Activated naive CD4-positive, alpha-beta T cell treated with anti-CD3 and anti-CD28 coated beads, Interleukin-2, amount 10 ng/mL, durations not matched to agents 7 days and 5 days (primary cell): ENCODE measurements at regions not wholly inside any gene's neighbourhood (a gene's known extent, or its start where the extent isn't known, plus 50 kb on each side); places are given as distances from the start of the nearest gene placed in this dataset.
"Not testable (repeated sequence)": the region's sequence is repeated elsewhere in the genome, so short reads cannot be mapped to it uniquely, and the experiment has no call there.

Source experiments
- CTCF ChIA-PET: fragments of 350-600 bp; sonication (Branson Sonifier 250); formaldehyde crosslinking; loops from one replicate; lab custom pipeline; 2021; ENCODE audit warnings: antibody characterized with exemption; lab: Charles Lee
- DNase-seq: peaks from one replicate; pipeline ENCODE4 v3.0.0-alpha.2; 2020
- H3K27ac Mint-ChIP-seq: one replicate; pipeline ENCODE4 v1.8.0; 2021; ENCODE audit warnings: mild to moderate bottlenecking, moderate library complexity, mixed read lengths
- H3K27me3 Mint-ChIP-seq: one replicate; pipeline ENCODE4 v1.8.0; 2021; ENCODE audit warnings: mild to moderate bottlenecking, mixed read lengths
- H3K36me3 Mint-ChIP-seq: one replicate; pipeline ENCODE4 v1.8.0; 2021; ENCODE audit warnings: mixed read lengths
- H3K4me1 Mint-ChIP-seq: one replicate; pipeline ENCODE4 v1.8.0; 2021; ENCODE audit warnings: mixed read lengths
- H3K4me3 Mint-ChIP-seq: one replicate; pipeline ENCODE4 v1.8.0; 2021; ENCODE audit warnings: mild to moderate bottlenecking, moderate library complexity, mixed read lengths
- H3K9me3 Mint-ChIP-seq: one replicate; pipeline ENCODE4 v1.8.0; 2021; ENCODE audit warnings: mixed read lengths

- H3K4me1 Mint-ChIP-seq, result no peaks in the 10 kb centered on the region
- CTCF ChIA-PET, result no interaction called here
- H3K27me3 Mint-ChIP-seq, result no peaks in the 10 kb centered on the region
- DNase-seq, result no peak
- H3K4me3 Mint-ChIP-seq, result no peak overlapping the region
- no peaks in the 10 kb centered on the region for H3K36me3 Mint-ChIP-seq
- H3K27ac Mint-ChIP-seq, result no peak overlapping the region
- no peaks in the 10 kb centered on the region for H3K9me3 Mint-ChIP-seq
These were observed 145.3 kb upstream of the SLC35G4 start for GRCh38 chr18:11464129-11464528.

GRCh38 chr18:11458447-11458846, 150.9 kb upstream of the SLC35G4 start:
- Mint-ChIP-seq H3K27ac (no peak overlapping the region), H3K36me3 (no peaks in the 10 kb centered on the region), H3K27me3 (no peaks in the 10 kb centered on the region), H3K4me3 (no peak overlapping the region), H3K4me1 (no peaks in the 10 kb centered on the region), H3K9me3 (peaks cover 2% of the 10 kb centered on the region)
- DNase-seq, result no peak
- CTCF ChIA-PET, result no interaction called here

GRCh38 chr18:11457853-11458252, 151.5 kb upstream of the SLC35G4 start:
- CTCF ChIA-PET, H3K4me3 Mint-ChIP-seq, H3K27ac Mint-ChIP-seq, H3K27me3 Mint-ChIP-seq, H3K4me1 Mint-ChIP-seq, DNase-seq, H3K36me3 Mint-ChIP-seq, H3K9me3 Mint-ChIP-seq: not testable (repeated sequence)

GRCh38 chr18:11454040-11454439, 155.4 kb upstream of the SLC35G4 start:
- H3K4me3 Mint-ChIP-seq, result no peak overlapping the region
- no peaks in the 10 kb centered on the region for H3K4me1 Mint-ChIP-seq
- CTCF ChIA-PET, result no interaction called here
- no peaks in the 10 kb centered on the region for H3K27me3 Mint-ChIP-seq
- no peaks in the 10 kb centered on the region for H3K36me3 Mint-ChIP-seq
- no peak overlapping the region for H3K27ac Mint-ChIP-seq
- H3K9me3 Mint-ChIP-seq, result peaks cover 2% of the 10 kb centered on the region
- no peak for DNase-seq

GRCh38 chr18:11444169-11444568, 165.2 kb upstream of the SLC35G4 start:
- H3K4me1 Mint-ChIP-seq, H3K27ac Mint-ChIP-seq, DNase-seq, H3K4me3 Mint-ChIP-seq, H3K9me3 Mint-ChIP-seq, H3K27me3 Mint-ChIP-seq, CTCF ChIA-PET, H3K36me3 Mint-ChIP-seq: not testable (repeated sequence)

- H3K4me1 Mint-ChIP-seq, result no peaks in the 10 kb centered on the region
- DNase-seq, result no peak
- CTCF ChIA-PET, result no interaction called here
These were observed 172.3 kb upstream of the SLC35G4 start for GRCh38 chr18:11437046-11437445.

GRCh38 chr18:11432360-11432811, 177.0 kb upstream of the SLC35G4 start:
- Mint-ChIP-seq H3K4me3 (no peak overlapping the region), H3K27me3 (no peaks in the 10 kb centered on the region), H3K9me3 (peaks cover 4% of the 10 kb centered on the region), H3K4me1 (no peaks in the 10 kb centered on the region), H3K36me3 (no peaks in the 10 kb centered on the region), H3K27ac (no peak overlapping the region)
- CTCF ChIA-PET, result no interaction called here
- no peak for DNase-seq

More at GRCh38 chr18:11437046-11437445, 172.3 kb upstream of the SLC35G4 start:
- Mint-ChIP-seq H3K4me3 (no peak overlapping the region), H3K27me3 (no peaks in the 10 kb centered on the region), H3K36me3 (no peaks in the 10 kb centered on the region), H3K9me3 (no peaks in the 10 kb centered on the region), H3K27ac (no peak overlapping the region)

- Mint-ChIP-seq H3K9me3 (peaks cover 4% of the 10 kb centered on the region), H3K27me3 (no peaks in the 10 kb centered on the region)
- DNase-seq, result no peak
These were observed 179.5 kb upstream of the SLC35G4 start for GRCh38 chr18:11429876-11430275.

GRCh38 chr18:11425211-11425610, 184.2 kb upstream of the SLC35G4 start:
- Mint-ChIP-seq H3K36me3 (no peaks in the 10 kb centered on the region), H3K27me3 (no peaks in the 10 kb centered on the region), H3K27ac (no peak overlapping the region), H3K4me3 (no peak overlapping the region), H3K4me1 (no peaks in the 10 kb centered on the region), H3K9me3 (no peaks in the 10 kb centered on the region)
- CTCF ChIA-PET, result no interaction called here
- DNase-seq, result no peak

More at GRCh38 chr18:11429876-11430275, 179.5 kb upstream of the SLC35G4 start:
- no peak overlapping the region for H3K4me3 Mint-ChIP-seq
- H3K27ac Mint-ChIP-seq, result no peak overlapping the region
- no peaks in the 10 kb centered on the region for H3K4me1 Mint-ChIP-seq
- CTCF ChIA-PET, result no interaction called here
- no peaks in the 10 kb centered on the region for H3K36me3 Mint-ChIP-seq

GRCh38 chr18:11419338-11419737, 190.1 kb upstream of the SLC35G4 start:
- Mint-ChIP-seq H3K27ac (no peak overlapping the region), H3K36me3 (no peaks in the 10 kb centered on the region), H3K4me3 (no peak overlapping the region), H3K27me3 (no peaks in the 10 kb centered on the region), H3K4me1 (no peaks in the 10 kb centered on the region), H3K9me3 (no peaks in the 10 kb centered on the region)
- DNase-seq, result no peak
- CTCF ChIA-PET, result no interaction called here

GRCh38 chr18:11412811-11413210, 196.6 kb upstream of the SLC35G4 start:
- Mint-ChIP-seq H3K4me3 (no peak overlapping the region), H3K27me3 (no peaks in the 10 kb centered on the region), H3K27ac (no peak overlapping the region), H3K4me1 (no peaks in the 10 kb centered on the region), H3K36me3 (no peaks in the 10 kb centered on the region), H3K9me3 (no peaks in the 10 kb centered on the region)
- DNase-seq, result no peak
- CTCF ChIA-PET, result no interaction called here

- Mint-ChIP-seq H3K4me1 (no peaks in the 10 kb centered on the region), H3K27ac (no peak overlapping the region), H3K9me3 (no peaks in the 10 kb centered on the region), H3K4me3 (no peak overlapping the region), H3K36me3 (no peaks in the 10 kb centered on the region), H3K27me3 (no peaks in the 10 kb centered on the region)
- no peak for DNase-seq
- CTCF ChIA-PET, result interaction anchor here (0.5 kb wide), 1 partner anchor 107 kb away, joined by 3 read pairs; no protein-coding TSS in a partner anchor
These were observed 198.3 kb upstream of the SLC35G4 start for GRCh38 chr18:11411048-11411447.

- Mint-ChIP-seq H3K36me3 (no peaks in the 10 kb centered on the region), H3K9me3 (no peaks in the 10 kb centered on the region), H3K27ac (no peak overlapping the region), H3K4me3 (no peak overlapping the region), H3K27me3 (no peaks in the 10 kb centered on the region), H3K4me1 (no peaks in the 10 kb centered on the region)
- CTCF ChIA-PET, result no interaction called here
- no peak for DNase-seq
These were observed 200.8 kb upstream of the SLC35G4 start for GRCh38 chr18:11408555-11409065.

- no peaks in the 10 kb centered on the region for H3K27me3 Mint-ChIP-seq
- no peaks in the 10 kb centered on the region for H3K9me3 Mint-ChIP-seq
- DNase-seq, result no peak
- CTCF ChIA-PET, result no interaction called here
- no peaks in the 10 kb centered on the region for H3K4me1 Mint-ChIP-seq
- no peaks in the 10 kb centered on the region for H3K36me3 Mint-ChIP-seq
- H3K27ac Mint-ChIP-seq, result no peak overlapping the region
- no peak overlapping the region for H3K4me3 Mint-ChIP-seq
These were observed 201.5 kb upstream of the SLC35G4 start for GRCh38 chr18:11407940-11408339.

- Mint-ChIP-seq H3K9me3 (no peaks in the 10 kb centered on the region), H3K27ac (no peak overlapping the region), H3K27me3 (no peaks in the 10 kb centered on the region), H3K36me3 (no peaks in the 10 kb centered on the region), H3K4me1 (no peaks in the 10 kb centered on the region), H3K4me3 (no peak overlapping the region)
- CTCF ChIA-PET, result no interaction called here
- DNase-seq, result no peak
These were observed 203.6 kb upstream of the SLC35G4 start for GRCh38 chr18:11405804-11406203.

GRCh38 chr18:11400703-11401102, 208.7 kb upstream of the SLC35G4 start:
- Mint-ChIP-seq H3K36me3 (no peaks in the 10 kb centered on the region), H3K4me3 (no peak overlapping the region), H3K27me3 (no peaks in the 10 kb centered on the region), H3K9me3 (no peaks in the 10 kb centered on the region), H3K27ac (no peak overlapping the region), H3K4me1 (no peaks in the 10 kb centered on the region)
- no peak for DNase-seq
- CTCF ChIA-PET, result no interaction called here
